ENCODE measurements at regions not wholly inside any gene's neighbourhood (a gene's known extent, or its start where the extent isn't known, plus 50 kb on each side); places are given as distances from the start of the nearest gene placed in this dataset.

GRCh38 chr2:120441744-120442471, 96.0 kb downstream of the INHBB start:
- DNase-seq: no peak

- no peak for DNase-seq
Observed at GRCh38 chr2:120442541-120442922, 96.6 kb downstream of the INHBB start.

- DNase-seq: no peak
Observed at GRCh38 chr2:120442923-120443571, 97.1 kb downstream of the INHBB start.

- no peak for DNase-seq
Observed at GRCh38 chr2:120443946-120444345, 98.0 kb downstream of the INHBB start.

GRCh38 chr2:120444691-120445240, 98.8 kb downstream of the INHBB start:
- DNase-seq: no peak

GRCh38 chr2:120445449-120446143, 99.7 kb downstream of the INHBB start:
- no peak for DNase-seq

GRCh38 chr2:120446236-120447126, 100.5 kb downstream of the INHBB start:
- DNase-seq: no peak

GRCh38 chr2:120447127-120447785, 101.3 kb downstream of the INHBB start:
- no peak for DNase-seq

GRCh38 chr2:120448436-120448835, 102.5 kb downstream of the INHBB start:
- DNase-seq: no peak

- no peak for DNase-seq
Observed at GRCh38 chr2:120448961-120449810, 103.2 kb downstream of the INHBB start.

GRCh38 chr2:120450196-120450820, 104.4 kb downstream of the INHBB start:
- DNase-seq: no peak

- no peak for DNase-seq
Observed at GRCh38 chr2:120451334-120451733, 105.4 kb downstream of the INHBB start.

GRCh38 chr2:120452131-120452530, 106.2 kb downstream of the INHBB start:
- no peak for DNase-seq

- no peak for DNase-seq
Observed at GRCh38 chr2:120452945-120453634, 107.2 kb downstream of the INHBB start.

- no peak for DNase-seq
Observed at GRCh38 chr2:120453635-120453998, 107.7 kb downstream of the INHBB start.

- DNase-seq: no peak
Observed at GRCh38 chr2:120454654-120455385, 108.9 kb downstream of the INHBB start.

- DNase-seq: no peak
Observed at GRCh38 chr2:120455390-120455789, 109.5 kb downstream of the INHBB start.

- no peak for DNase-seq
Observed at GRCh38 chr2:120456867-120457266, 110.9 kb downstream of the INHBB start.

GRCh38 chr2:120460511-120460910, 114.6 kb downstream of the INHBB start:
- no peak for DNase-seq

Measured in central memory CD4-positive, alpha-beta T cell (primary cell).